ENCODE measurements at regions not wholly inside any gene's neighbourhood (a gene's known extent, or its start where the extent isn't known, plus 50 kb on each side); places are given as distances from the start of the nearest gene placed in this dataset.

DNA sequence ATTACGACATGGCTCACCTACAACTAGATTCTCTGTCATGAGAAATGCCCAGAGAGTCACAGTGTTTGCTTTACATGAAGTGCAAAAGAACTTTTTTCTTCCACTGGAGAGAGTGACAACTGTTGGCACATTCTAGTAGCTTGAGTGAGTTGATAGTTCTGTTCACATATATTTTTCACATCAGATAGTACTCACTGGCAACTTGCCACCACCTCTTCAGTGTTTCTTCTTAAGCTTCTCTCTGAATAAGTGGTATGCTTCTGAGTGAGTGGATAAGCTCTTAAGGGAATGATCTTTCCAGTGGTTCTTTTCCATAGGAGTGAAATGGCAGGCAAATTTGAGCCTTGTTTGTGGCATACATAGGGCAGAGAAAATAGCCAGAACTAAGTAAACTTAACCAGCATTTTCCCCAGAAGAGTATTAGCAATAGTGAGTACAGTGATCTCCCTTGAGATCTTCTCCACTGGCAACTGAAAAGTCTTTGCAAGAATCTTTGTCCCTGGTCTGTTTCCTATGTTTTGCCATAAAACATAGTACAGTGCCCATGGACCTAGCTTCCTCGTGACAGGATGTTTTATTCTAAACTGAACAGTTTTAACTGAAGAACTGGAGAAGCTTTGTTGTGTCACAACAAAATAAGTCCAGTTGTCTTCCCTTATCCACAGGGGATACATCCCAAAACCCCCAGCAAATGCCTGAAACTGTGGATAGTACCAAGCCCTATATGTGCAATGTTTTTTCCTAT is 125.4 kb upstream of the CDK13 start:
- Histone ChIP-seq H3K4me1 (ENCODE audit: insufficient read depth, low read length, poor library complexity, severe bottlenecking) (no peaks in the 10 kb centered on the region), H3K36me3 (ENCODE audit: insufficient read depth, low read length, poor library complexity, severe bottlenecking) (no peaks in the 10 kb centered on the region), H3K9me3 (ENCODE audit: low read depth, low read length, poor library complexity, severe bottlenecking) (no peaks in the 10 kb centered on the region), H3K4me3 (ENCODE audit: low read depth, low read length, poor library complexity, severe bottlenecking) (no peak overlapping the region), H3K27me3 (replicated peaks; ENCODE audit: insufficient read depth, low read depth, low read length, poor library complexity) (no peaks in the 10 kb centered on the region), H3K27ac (ENCODE audit: low read depth, low read length, poor library complexity, severe bottlenecking) (no peak overlapping the region)
- CTCF ChIA-PET: no interaction called here
- BruUV-seq (replicated peaks): no TSS peak
- no peak for TF ChIP-seq EZH2 (IDR thresholded peaks at IDR 0.05; ENCODE audit: borderline replicate concordance, low read depth, low read length, poor library complexity, severe bottlenecking)
- TF ChIP-seq, protein P1, sequence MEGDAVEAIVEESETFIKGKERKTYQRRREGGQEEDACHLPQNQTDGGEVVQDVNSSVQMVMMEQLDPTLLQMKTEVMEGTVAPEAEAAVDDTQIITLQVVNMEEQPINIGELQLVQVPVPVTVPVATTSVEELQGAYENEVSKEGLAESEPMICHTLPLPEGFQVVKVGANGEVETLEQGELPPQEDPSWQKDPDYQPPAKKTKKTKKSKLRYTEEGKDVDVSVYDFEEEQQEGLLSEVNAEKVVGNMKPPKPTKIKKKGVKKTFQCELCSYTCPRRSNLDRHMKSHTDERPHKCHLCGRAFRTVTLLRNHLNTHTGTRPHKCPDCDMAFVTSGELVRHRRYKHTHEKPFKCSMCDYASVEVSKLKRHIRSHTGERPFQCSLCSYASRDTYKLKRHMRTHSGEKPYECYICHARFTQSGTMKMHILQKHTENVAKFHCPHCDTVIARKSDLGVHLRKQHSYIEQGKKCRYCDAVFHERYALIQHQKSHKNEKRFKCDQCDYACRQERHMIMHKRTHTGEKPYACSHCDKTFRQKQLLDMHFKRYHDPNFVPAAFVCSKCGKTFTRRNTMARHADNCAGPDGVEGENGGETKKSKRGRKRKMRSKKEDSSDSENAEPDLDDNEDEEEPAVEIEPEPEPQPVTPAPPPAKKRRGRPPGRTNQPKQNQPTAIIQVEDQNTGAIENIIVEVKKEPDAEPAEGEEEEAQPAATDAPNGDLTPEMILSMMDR (conservative IDR thresholded peaks at IDR 0.05; ENCODE audit: low read depth, low read length): no peak
- no peak for DNase-seq (ENCODE audit: low spot score)
- POLR2A ChIA-PET (ENCODE audit: low non-redundant PET): no interaction called here
- intact Hi-C loops (cut with micrococcal nuclease; ENCODE audit: unreplicated experiment): no loop called here

DNA sequence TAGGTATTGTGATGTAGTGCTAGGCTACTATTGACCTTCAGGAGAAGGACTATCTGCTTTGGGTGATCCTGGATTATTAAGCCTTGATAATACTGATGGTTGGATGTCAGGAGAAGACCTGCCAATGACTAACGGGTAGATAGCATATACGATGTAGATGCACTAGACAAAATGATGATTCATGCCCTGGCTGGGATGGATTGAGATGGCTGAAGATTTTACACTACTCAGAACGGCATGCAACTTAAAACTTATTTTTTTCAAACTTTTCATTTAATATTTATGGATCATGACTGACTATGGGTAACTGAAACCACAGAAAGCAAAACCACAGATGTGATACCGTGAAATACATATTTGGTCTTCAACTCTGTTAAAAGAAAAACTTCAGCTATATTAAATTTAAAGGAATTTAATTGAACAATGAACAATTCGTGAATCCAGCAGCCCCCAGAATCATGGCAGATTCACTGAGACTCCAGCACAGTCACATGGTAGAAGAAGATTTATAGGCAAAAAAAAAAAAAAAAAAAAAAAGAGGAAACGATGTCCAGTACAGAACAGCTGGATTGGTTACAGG is 124.6 kb upstream of the CDK13 start:
- TF ChIP-seq EZH2 (IDR thresholded peaks at IDR 0.05; ENCODE audit: borderline replicate concordance, low read depth, low read length, poor library complexity, severe bottlenecking): no peak
- TF ChIP-seq, protein P1 (conservative IDR thresholded peaks at IDR 0.05; ENCODE audit: low read depth, low read length): no peak
- no TSS peak for BruUV-seq (replicated peaks)
- H3K36me3 ChIP-seq (ENCODE audit: insufficient read depth, low read length, poor library complexity, severe bottlenecking): no peaks in the 10 kb centered on the region
- CTCF ChIA-PET: no interaction called here
- no peak for DNase-seq (ENCODE audit: low spot score)
- no peak overlapping the region for H3K4me3 ChIP-seq (ENCODE audit: low read depth, low read length, poor library complexity, severe bottlenecking)
- POLR2A ChIA-PET (ENCODE audit: low non-redundant PET): interaction anchor here (0.6 kb wide), 1 partner anchor 90 kb away, joined by 10 read pairs; no protein-coding TSS in a partner anchor
- intact Hi-C loops (cut with micrococcal nuclease; ENCODE audit: unreplicated experiment): no loop called here
- no peaks in the 10 kb centered on the region for H3K9me3 ChIP-seq (ENCODE audit: low read depth, low read length, poor library complexity, severe bottlenecking)
- no peak overlapping the region for H3K27ac ChIP-seq (ENCODE audit: low read depth, low read length, poor library complexity, severe bottlenecking)
- H3K27me3 ChIP-seq (replicated peaks; ENCODE audit: insufficient read depth, low read depth, low read length, poor library complexity): no peaks in the 10 kb centered on the region
- no peaks in the 10 kb centered on the region for H3K4me1 ChIP-seq (ENCODE audit: insufficient read depth, low read length, poor library complexity, severe bottlenecking)

GRCh38 chr7:39826166-39826565 is 123.9 kb upstream of the CDK13 start:
- TF ChIP-seq, protein P1 (conservative IDR thresholded peaks at IDR 0.05; ENCODE audit: low read depth, low read length): no peak
- TF ChIP-seq EZH2 (IDR thresholded peaks at IDR 0.05; ENCODE audit: borderline replicate concordance, low read depth, low read length, poor library complexity, severe bottlenecking): no peak
- no peak for DNase-seq (ENCODE audit: low spot score)
- intact Hi-C loops (cut with micrococcal nuclease; ENCODE audit: unreplicated experiment): no loop called here
- no TSS peak for BruUV-seq (replicated peaks)
- ChIA-PET CTCF (no interaction called here), POLR2A (ENCODE audit: low non-redundant PET) (interaction anchor here (0.6 kb wide), 1 partner anchor 91 kb away, joined by 10 read pairs; no protein-coding TSS in a partner anchor)
- Histone ChIP-seq H3K4me3 (ENCODE audit: low read depth, low read length, poor library complexity, severe bottlenecking) (no peak overlapping the region), H3K27me3 (replicated peaks; ENCODE audit: insufficient read depth, low read depth, low read length, poor library complexity) (no peaks in the 10 kb centered on the region), H3K4me1 (ENCODE audit: insufficient read depth, low read length, poor library complexity, severe bottlenecking) (no peaks in the 10 kb centered on the region), H3K36me3 (ENCODE audit: insufficient read depth, low read length, poor library complexity, severe bottlenecking) (no peaks in the 10 kb centered on the region), H3K9me3 (ENCODE audit: low read depth, low read length, poor library complexity, severe bottlenecking) (no peaks in the 10 kb centered on the region), H3K27ac (ENCODE audit: low read depth, low read length, poor library complexity, severe bottlenecking) (no peak overlapping the region)
